Small intestine (tissue), 7 donors: ENCODE measurements at regions not wholly inside any gene's neighbourhood (a gene's known extent, or its start where the extent isn't known, plus 50 kb on each side); places are given as distances from the start of the nearest gene placed in this dataset.
"Not testable (repeated sequence)": the region's sequence is repeated elsewhere in the genome, so short reads cannot be mapped to it uniquely, and the experiment has no call there.

ENCODE experiments used
- DNase-seq, 2 donors: peaks; one replicate each; pipeline versions ENCODE4 v3.0.0 to v3.0.0-alpha.2; 2013
- FAIRE-seq: peaks from 2 replicates; lab custom pipeline; 2012; peaks lifted over from hg19 to GRCh38; lab: Jason Lieb, UNC
- H3K27ac ChIP-seq, 3 donors: one replicate each; pipeline ENCODE4 v1.5.1; 2013; ENCODE audit warnings: low read length in 2 of 3, mild to moderate bottlenecking in 2 of 3, control low read depth in 1 of 3, inconsistent platforms in 1 of 3, low read depth in 1 of 3, moderate library complexity in 1 of 3
- H3K27me3 ChIP-seq, 3 donors: one replicate each; pipeline ENCODE4 v1.6.1; 2013; ENCODE audit warnings: low read length in 3 of 3, inconsistent platforms in 1 of 3; ENCODE audit not compliant: control insufficient read depth in 3 of 3, insufficient read depth in 3 of 3
- H3K36me3 ChIP-seq, 3 donors: one replicate each; pipeline ENCODE4 v1.6.1; 2013; ENCODE audit warnings: low read length in 3 of 3, inconsistent platforms in 1 of 3, low read depth in 1 of 3, mild to moderate bottlenecking in 1 of 3, moderate library complexity in 1 of 3; ENCODE audit not compliant: control insufficient read depth in 3 of 3, insufficient read depth in 2 of 3
- H3K4me1 ChIP-seq, 3 donors: one replicate each; pipeline ENCODE4 v1.6.1; 2013; ENCODE audit warnings: low read length in 2 of 3, inconsistent platforms in 1 of 3, low read depth in 1 of 3, mild to moderate bottlenecking in 1 of 3, moderate library complexity in 1 of 3; ENCODE audit not compliant: control insufficient read depth in 3 of 3, insufficient read depth in 2 of 3
- H3K4me3 ChIP-seq, 3 donors: one replicate each; pipeline ENCODE4 v1.5.1; 2013; ENCODE audit warnings: low read length in 3 of 3, control low read depth in 1 of 3, inconsistent platforms in 1 of 3, low read depth in 1 of 3, mild to moderate bottlenecking in 1 of 3, moderate library complexity in 1 of 3
- H3K9me3 ChIP-seq, 2 donors: one replicate each; pipeline ENCODE4 v1.6.1; 2013; ENCODE audit warnings: low read depth in 1 of 2, low read length in 1 of 2; ENCODE audit not compliant: control insufficient read depth in 2 of 2, insufficient read depth in 1 of 2
- WGBS, 3 donors: extraction: QIAGEN DNeasy Blood & Tissue Kit; methylation state at CpG; one replicate each; pipeline ENCODE4 v1.1.7; 2013; 5-methylcytosine and 5-hydroxymethylcytosine counted together
- donor health status: healthy with polysubstance abuse.
- donor health status: control.
- donor health status: control.
- donor health status: Bipolar disorder and iron deficiency.
- donor health status: healthy.

GRCh38 chr20:30281584-30282197 lies 975.8 kb upstream of the DEFB115 start:
- 63 to 89% (median 84%) methylated on average over 38 to 41 of the region's 41 CpGs for WGBS, 3 donors
- Histone ChIP-seq H3K9me3 (peaks cover 0 to 20% of the 10 kb centered on the region in 2 donors), H3K36me3 (no peaks in the 10 kb centered on the region), H3K27me3 (no peaks in the 10 kb centered on the region), H3K4me1 (no peaks in the 10 kb centered on the region), H3K27ac (no peak overlapping the region), H3K4me3 (no peak overlapping the region)
- DNase-seq (no peak), FAIRE-seq (no peak)

GRCh38 chr20:30283476-30284280 lies 973.8 kb upstream of the DEFB115 start:
- Histone ChIP-seq H3K9me3 (peaks cover 0 to 20% of the 10 kb centered on the region in 2 donors), H3K27ac (peak overlapping the region in 1 of 3 donors; percentile 65), H3K4me3 (peak overlapping the region in 1 of 3 donors; percentile 46)
- not testable (repeated sequence) for FAIRE-seq, H3K4me1 ChIP-seq, H3K27me3 ChIP-seq, H3K36me3 ChIP-seq
- DNase-seq, result peak; percentile 75 to 79
- 9 to 41% (median 34%) methylated on average over 46 to 47 of the region's 47 CpGs for WGBS, 3 donors

GRCh38 chr20:30284281-30284905 lies 973.1 kb upstream of the DEFB115 start:
- H3K4me3 ChIP-seq, result peak overlapping the region in 1 of 3 donors; percentile 46
- DNase-seq (peak in 1 of 2 donors; percentile 38), FAIRE-seq (no peak)
- H3K9me3 ChIP-seq, result peaks cover 0 to 20% of the 10 kb centered on the region in 2 donors
- no peaks in the 10 kb centered on the region for H3K36me3 ChIP-seq
- no peaks in the 10 kb centered on the region for H3K27me3 ChIP-seq
- H3K27ac ChIP-seq, result peak overlapping the region in 1 of 3 donors; percentile 65
- WGBS, 3 donors, result 41 to 68% (median 44%) methylated on average over 27 to 33 of the region's 33 CpGs
- no peaks in the 10 kb centered on the region for H3K4me1 ChIP-seq

- no peaks in the 10 kb centered on the region for H3K4me1 ChIP-seq
- H3K4me3 ChIP-seq, result no peak overlapping the region
- H3K27me3 ChIP-seq, result no peaks in the 10 kb centered on the region
- FAIRE-seq (no peak), DNase-seq (no peak)
- WGBS, 3 donors, result 82 to 91% (median 85%) methylated on average over 17 of the region's 17 CpGs
- H3K36me3 ChIP-seq, result no peaks in the 10 kb centered on the region
- H3K9me3 ChIP-seq, result peaks cover 0 to 20% of the 10 kb centered on the region in 2 donors
- H3K27ac ChIP-seq, result no peak overlapping the region
Measured at GRCh38 chr20:30285677-30286076, 971.8 kb upstream of the DEFB115 start.

GRCh38 chr20:30286157-30286556 lies 971.3 kb upstream of the DEFB115 start:
- DNase-seq (peak in 1 of 2 donors; percentile 68), FAIRE-seq (no peak)
- WGBS, 3 donors, result 52 to 89% (median 58%) methylated on average over 13 to 15 of the region's 15 CpGs
- no peak overlapping the region for H3K27ac ChIP-seq
- peaks cover 0 to 20% of the 10 kb centered on the region in 2 donors for H3K9me3 ChIP-seq
- no peaks in the 10 kb centered on the region for H3K36me3 ChIP-seq
- H3K4me3 ChIP-seq, result no peak overlapping the region
- H3K4me1 ChIP-seq, result no peaks in the 10 kb centered on the region
- H3K27me3 ChIP-seq, result no peaks in the 10 kb centered on the region

GRCh38 chr20:30287459-30287858 lies 970.0 kb upstream of the DEFB115 start:
- not testable (repeated sequence) for FAIRE-seq, H3K4me3 ChIP-seq, H3K27me3 ChIP-seq, H3K36me3 ChIP-seq, H3K4me1 ChIP-seq
- Histone ChIP-seq H3K9me3 (peaks cover 0 to 11% of the 10 kb centered on the region in 2 donors), H3K27ac (peak overlapping the region in 1 of 3 donors; percentile 50)
- 66 to 82% (median 74%) methylated on average over 22 of the region's 22 CpGs for WGBS, 3 donors
- DNase-seq, result peak in 1 of 2 donors; percentile 47

- 53 to 64% (median 57%) methylated on average over 10 of the region's 10 CpGs for WGBS, 3 donors
- H3K27me3 ChIP-seq, result no peaks in the 10 kb centered on the region
- H3K36me3 ChIP-seq, result no peaks in the 10 kb centered on the region
- H3K9me3 ChIP-seq, result peaks cover 0 to 10% of the 10 kb centered on the region in 2 donors
- no peak for DNase-seq
- peak overlapping the region in 1 of 3 donors; percentile 8 for H3K4me3 ChIP-seq
- FAIRE-seq, result no peak
- peak overlapping the region in 2 of 3 donors; percentile 62 to 64 for H3K27ac ChIP-seq
- no peaks in the 10 kb centered on the region for H3K4me1 ChIP-seq
Measured at GRCh38 chr20:30288346-30288745, 969.1 kb upstream of the DEFB115 start.

- not testable (repeated sequence) for H3K4me1 ChIP-seq, FAIRE-seq, H3K27me3 ChIP-seq, H3K9me3 ChIP-seq, H3K36me3 ChIP-seq
- H3K27ac ChIP-seq, result peak overlapping the region in 2 of 3 donors; percentile 85 to 96
- DNase-seq, result peak; percentile 67 to 69
- peak overlapping the region in 1 of 3 donors; percentile 29 for H3K4me3 ChIP-seq
- whole genome bisulfite sequencing, 3 donors, result 10 to 45% (median 19%) methylated on average over 11 of the region's 11 CpGs
Measured at GRCh38 chr20:30289049-30289448, 968.4 kb upstream of the DEFB115 start.
